Muscle layer of colon (tissue), 2 donors: ENCODE measurements at regions not wholly inside any gene's neighbourhood (a gene's known extent, or its start where the extent isn't known, plus 50 kb on each side); places are given as distances from the start of the nearest gene placed in this dataset.

ENCODE experiments used
- H3K27ac ChIP-seq: one replicate; pipeline ENCODE4 v1.7.0; 2013; ENCODE audit warnings: low read depth, mild to moderate bottlenecking, low read length, moderate library complexity
- H3K27me3 ChIP-seq, 2 donors: one replicate each; pipeline ENCODE4 v1.7.0; 2013; ENCODE audit warnings: low read length in 2 of 2, mild to moderate bottlenecking in 2 of 2; ENCODE audit not compliant: insufficient read depth in 2 of 2, control insufficient read depth in 1 of 2
- H3K36me3 ChIP-seq: one replicate; pipeline ENCODE4 v1.7.0; 2013; ENCODE audit warnings: mild to moderate bottlenecking, low read length; ENCODE audit not compliant: insufficient read depth
- H3K4me1 ChIP-seq: one replicate; pipeline ENCODE4 v1.7.0; 2013; ENCODE audit warnings: mild to moderate bottlenecking, low read length; ENCODE audit not compliant: insufficient read depth
- H3K4me3 ChIP-seq, 2 donors: one replicate each; pipeline ENCODE4 v1.7.0; 2013; ENCODE audit warnings: low read length in 2 of 2, low read depth in 1 of 2, mild to moderate bottlenecking in 1 of 2, moderate library complexity in 1 of 2
- H3K9ac ChIP-seq: one replicate; pipeline ENCODE4 v1.7.0; 2013; ENCODE audit warnings: low read length
- H3K9me3 ChIP-seq: one replicate; pipeline ENCODE4 v1.7.0; 2013; ENCODE audit warnings: mild to moderate bottlenecking, low read length
- donor health status: abdominal sarcoma.
- donor health status: Adenocarcinoma of cecum.

DNA sequence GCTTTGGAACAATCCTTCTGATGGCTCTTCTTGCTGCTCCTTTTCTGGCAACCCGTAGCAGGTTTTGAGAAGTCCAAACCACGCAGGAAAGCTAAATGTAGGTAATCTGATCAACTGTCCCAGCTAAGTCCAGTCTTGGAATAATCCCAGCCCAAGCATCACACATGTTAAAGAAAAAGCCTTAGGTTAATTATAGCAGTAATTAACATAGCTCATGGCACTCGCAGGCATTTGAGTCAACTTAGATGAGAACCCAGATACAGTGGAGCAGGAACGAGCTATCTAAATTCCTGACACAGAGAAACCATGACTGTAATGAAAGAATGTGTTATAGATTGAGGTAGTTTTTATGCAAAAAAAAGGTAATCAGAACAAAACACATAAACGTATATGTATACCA lies 844.8 kb downstream of the CDH9 start:
- Histone ChIP-seq H3K27ac (no peak overlapping the region), H3K36me3 (no peaks in the 10 kb centered on the region), H3K9ac (no peak overlapping the region), H3K4me3 (no peak overlapping the region), H3K9me3 (no peaks in the 10 kb centered on the region), H3K27me3 (no peaks in the 10 kb centered on the region), H3K4me1 (no peaks in the 10 kb centered on the region)

DNA sequence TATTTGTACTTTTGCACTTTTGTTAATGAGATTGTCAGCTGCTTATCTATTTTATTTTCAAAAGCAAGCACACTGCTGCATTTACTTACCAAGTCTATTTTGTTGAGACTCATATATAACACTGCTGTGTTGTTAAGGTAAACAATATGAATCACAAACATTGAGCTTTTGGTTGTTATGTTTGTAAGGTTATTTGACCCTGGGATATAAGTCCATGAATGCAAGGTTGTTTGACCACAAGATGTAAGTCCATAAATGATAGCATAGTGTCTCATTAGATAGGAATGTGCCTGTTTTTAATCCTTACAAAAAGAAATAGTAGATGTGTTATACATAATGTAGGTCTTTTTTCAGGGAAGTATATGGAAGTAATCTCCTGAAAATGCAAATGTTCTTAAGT lies 845.9 kb downstream of the CDH9 start:
- Histone ChIP-seq H3K4me1 (no peaks in the 10 kb centered on the region), H3K4me3 (no peak overlapping the region), H3K27ac (no peak overlapping the region), H3K27me3 (no peaks in the 10 kb centered on the region), H3K9ac (no peak overlapping the region), H3K9me3 (no peaks in the 10 kb centered on the region), H3K36me3 (no peaks in the 10 kb centered on the region)

GRCh38 chr5:26181582-26181981 lies 856.8 kb downstream of the CDH9 start:
- no peak overlapping the region for H3K9ac ChIP-seq
- no peak overlapping the region for H3K4me3 ChIP-seq
- no peaks in the 10 kb centered on the region for H3K9me3 ChIP-seq
- no peak overlapping the region for H3K27ac ChIP-seq
- H3K27me3 ChIP-seq, result no peaks in the 10 kb centered on the region
- no peaks in the 10 kb centered on the region for H3K4me1 ChIP-seq
- no peaks in the 10 kb centered on the region for H3K36me3 ChIP-seq

DNA sequence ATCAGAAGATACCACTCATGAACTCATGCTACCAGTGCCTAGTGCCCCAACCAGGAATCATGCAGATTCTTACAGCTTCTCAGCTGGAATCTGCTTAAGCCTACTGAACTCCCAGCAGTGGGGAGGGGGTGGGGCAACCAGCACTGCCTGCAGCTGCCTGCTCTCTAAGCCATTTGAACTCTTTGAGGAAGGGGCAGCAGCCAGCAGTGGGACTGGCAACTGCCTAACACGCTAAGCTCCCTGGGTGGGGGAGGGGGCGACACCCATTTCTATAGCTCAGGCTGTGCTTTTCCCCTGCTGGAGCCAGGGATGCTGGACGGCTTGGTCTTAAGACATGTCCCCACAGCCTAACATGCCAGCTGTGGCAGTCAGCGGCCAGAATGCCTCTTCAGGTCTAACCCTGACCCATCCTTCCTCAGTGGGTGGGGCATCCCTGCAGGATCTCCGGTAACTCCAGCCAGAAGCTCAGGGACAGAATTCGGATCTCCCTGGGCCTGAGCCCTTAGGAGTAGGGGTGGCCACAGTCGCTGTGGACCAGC lies 889.7 kb downstream of the CDH9 start:
- Histone ChIP-seq H3K4me1 (no peaks in the 10 kb centered on the region), H3K27me3 (no peaks in the 10 kb centered on the region), H3K9ac (no peak overlapping the region), H3K9me3 (no peaks in the 10 kb centered on the region), H3K4me3 (no peak overlapping the region), H3K36me3 (no peaks in the 10 kb centered on the region), H3K27ac (no peak overlapping the region)

GRCh38 chr5:26143259-26143658 lies 895.1 kb downstream of the CDH9 start:
- H3K9ac ChIP-seq, result no peak overlapping the region
- H3K4me1 ChIP-seq, result no peaks in the 10 kb centered on the region
- H3K27ac ChIP-seq, result no peak overlapping the region
- no peaks in the 10 kb centered on the region for H3K9me3 ChIP-seq
- no peaks in the 10 kb centered on the region for H3K36me3 ChIP-seq
- no peaks in the 10 kb centered on the region for H3K27me3 ChIP-seq
- H3K4me3 ChIP-seq, result no peak overlapping the region

- Histone ChIP-seq H3K4me1 (no peaks in the 10 kb centered on the region), H3K27ac (no peak overlapping the region), H3K9me3 (no peaks in the 10 kb centered on the region), H3K27me3 (no peaks in the 10 kb centered on the region), H3K4me3 (no peak overlapping the region), H3K9ac (no peak overlapping the region), H3K36me3 (no peaks in the 10 kb centered on the region)
Observed at GRCh38 chr5:26121338-26121737, 917.0 kb downstream of the CDH9 start.

DNA sequence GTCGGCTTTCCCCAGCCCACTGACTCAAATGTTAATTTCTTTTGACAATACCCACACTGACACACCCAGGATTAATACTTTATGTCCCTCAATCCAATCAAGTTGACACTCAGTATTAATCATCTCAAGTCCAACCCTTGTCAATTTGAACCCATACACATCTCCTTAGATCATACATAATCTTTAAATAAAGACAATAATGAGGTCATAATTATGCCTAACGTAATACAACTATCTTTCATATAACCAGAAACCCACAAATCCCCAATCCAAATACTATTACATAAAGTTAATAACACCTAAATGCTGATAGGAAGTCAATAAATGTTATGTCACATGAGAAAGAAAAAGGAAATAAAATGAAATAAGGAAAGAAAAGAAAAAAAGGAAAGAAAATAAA lies 934.2 kb downstream of the CDH9 start:
- H3K4me1 ChIP-seq, result no peaks in the 10 kb centered on the region
- no peaks in the 10 kb centered on the region for H3K27me3 ChIP-seq
- H3K27ac ChIP-seq, result no peak overlapping the region
- H3K4me3 ChIP-seq, result no peak overlapping the region
- H3K36me3 ChIP-seq, result no peaks in the 10 kb centered on the region
- H3K9me3 ChIP-seq, result no peaks in the 10 kb centered on the region
- H3K9ac ChIP-seq, result no peak overlapping the region

GRCh38 chr5:26060212-26060611 lies 978.2 kb downstream of the CDH9 start:
- Histone ChIP-seq H3K36me3 (no peaks in the 10 kb centered on the region), H3K4me1 (no peaks in the 10 kb centered on the region), H3K4me3 (no peak overlapping the region), H3K9ac (no peak overlapping the region), H3K27ac (no peak overlapping the region), H3K27me3 (no peaks in the 10 kb centered on the region), H3K9me3 (no peaks in the 10 kb centered on the region)

GRCh38 chr5:26054594-26054993 lies 983.8 kb downstream of the CDH9 start:
- Histone ChIP-seq H3K27me3 (no peaks in the 10 kb centered on the region), H3K9me3 (no peaks in the 10 kb centered on the region), H3K4me1 (no peaks in the 10 kb centered on the region), H3K27ac (no peak overlapping the region), H3K36me3 (no peaks in the 10 kb centered on the region), H3K4me3 (no peak overlapping the region), H3K9ac (no peak overlapping the region)

DNA sequence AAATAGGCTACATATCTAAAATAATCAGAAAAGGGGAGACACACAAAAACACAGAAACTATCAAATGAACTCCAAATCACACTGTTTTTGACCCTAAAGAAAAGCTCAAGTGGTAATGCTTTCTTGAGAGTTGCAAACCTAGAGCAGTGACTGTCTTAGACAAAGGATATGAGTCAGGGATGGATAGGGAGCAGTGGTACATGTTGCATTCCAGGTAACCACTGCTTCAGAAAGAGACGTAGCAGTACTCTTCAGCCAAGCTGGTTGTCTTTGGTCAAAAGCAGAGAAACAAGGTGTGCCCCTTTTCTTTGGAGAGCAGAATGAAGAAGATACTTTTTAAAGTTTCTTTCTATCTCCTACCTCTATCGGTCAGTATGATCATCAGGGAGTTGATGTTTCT lies 1003.6 kb downstream of the CDH9 start:
- H3K27ac ChIP-seq, result no peak overlapping the region
- H3K4me1 ChIP-seq, result no peaks in the 10 kb centered on the region
- no peak overlapping the region for H3K9ac ChIP-seq

DNA sequence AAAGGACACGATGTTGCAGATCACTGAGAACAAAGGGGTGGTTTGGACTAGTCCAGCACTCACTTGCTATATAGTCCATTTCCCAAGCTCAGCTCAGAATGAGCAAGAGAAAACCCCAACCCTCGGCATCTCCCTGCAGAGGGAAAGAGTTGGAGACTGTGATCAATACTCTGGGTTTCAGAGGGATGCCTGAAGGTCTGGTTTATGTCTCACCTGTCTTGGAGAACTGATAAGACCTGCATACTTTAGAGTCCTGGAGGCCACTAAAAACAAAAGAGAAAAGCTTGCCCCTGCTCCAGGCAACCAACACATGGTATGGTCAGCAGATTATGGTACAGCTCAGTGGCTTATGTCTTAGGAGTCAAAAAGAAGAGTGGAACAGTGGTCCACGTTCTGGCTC lies 1006.9 kb downstream of the CDH9 start:
- Histone ChIP-seq H3K9ac (no peak overlapping the region), H3K27ac (no peak overlapping the region), H3K9me3 (no peaks in the 10 kb centered on the region), H3K27me3 (no peaks in the 10 kb centered on the region), H3K4me3 (no peak overlapping the region), H3K36me3 (no peaks in the 10 kb centered on the region), H3K4me1 (no peaks in the 10 kb centered on the region)

More for the DNA sequence above, 1003.6 kb downstream of the CDH9 start:
- no peak overlapping the region for H3K4me3 ChIP-seq
- no peaks in the 10 kb centered on the region for H3K36me3 ChIP-seq
- H3K9me3 ChIP-seq, result no peaks in the 10 kb centered on the region
- H3K27me3 ChIP-seq, result no peaks in the 10 kb centered on the region

DNA sequence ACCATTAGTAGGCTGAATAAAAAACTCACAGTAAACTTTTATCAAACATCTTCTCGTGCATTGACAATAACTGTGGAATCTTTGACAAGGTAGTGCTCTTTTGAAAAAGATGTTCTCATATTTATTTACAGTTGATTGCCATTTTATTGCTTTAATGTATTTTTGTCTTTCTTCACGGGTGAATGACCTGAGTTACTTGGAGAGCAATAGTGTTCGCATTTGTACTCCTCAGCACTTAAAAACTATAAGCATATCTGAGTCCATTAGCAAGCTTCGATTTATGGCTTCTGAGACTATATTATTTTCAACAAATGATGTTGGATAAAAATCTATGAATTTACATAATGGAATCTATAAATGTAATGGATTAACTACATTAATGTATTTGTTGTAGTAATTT lies 1012.3 kb downstream of the CDH9 start:
- Histone ChIP-seq H3K36me3 (no peaks in the 10 kb centered on the region), H3K4me1 (no peaks in the 10 kb centered on the region), H3K27ac (no peak overlapping the region), H3K4me3 (no peak overlapping the region), H3K27me3 (no peaks in the 10 kb centered on the region), H3K9me3 (no peaks in the 10 kb centered on the region), H3K9ac (no peak overlapping the region)
